ENCODE measurements at regions not wholly inside any gene's neighbourhood (a gene's known extent, or its start where the extent isn't known, plus 50 kb on each side); places are given as distances from the start of the nearest gene placed in this dataset.
"Not testable (repeated sequence)": the region's sequence is repeated elsewhere in the genome, so short reads cannot be mapped to it uniquely, and the experiment has no call there.

- DNase-seq (ENCODE audit: low spot score): no peak
Measured at GRCh38 chr4:173699841-173700475, 169.9 kb upstream of the HAND2 start.

- no peak for DNase-seq (ENCODE audit: low spot score)
Measured at GRCh38 chr4:173698557-173699262, 168.7 kb upstream of the HAND2 start.

- no peak for DNase-seq (ENCODE audit: low spot score)
Measured at GRCh38 chr4:173697840-173698239, 167.8 kb upstream of the HAND2 start.

GRCh38 chr4:173696551-173696950 is 166.5 kb upstream of the HAND2 start:
- DNase-seq (ENCODE audit: low spot score): no peak

GRCh38 chr4:173696011-173696410 is 166.0 kb upstream of the HAND2 start:
- DNase-seq (ENCODE audit: low spot score): no peak

- no peak for DNase-seq (ENCODE audit: low spot score)
Measured at GRCh38 chr4:173685831-173686210, 155.8 kb upstream of the HAND2 start.

GRCh38 chr4:173685165-173685830 is 155.3 kb upstream of the HAND2 start:
- no peak for DNase-seq (ENCODE audit: low spot score)

GRCh38 chr4:173684223-173684622 is 154.2 kb upstream of the HAND2 start:
- DNase-seq (ENCODE audit: low spot score): no peak

GRCh38 chr4:173682609-173683008 is 152.6 kb upstream of the HAND2 start:
- no peak for DNase-seq (ENCODE audit: low spot score)

- no peak for DNase-seq (ENCODE audit: low spot score)
Measured at GRCh38 chr4:173680278-173680677, 150.2 kb upstream of the HAND2 start.

- DNase-seq (ENCODE audit: low spot score): no peak
Measured at GRCh38 chr4:173675446-173675845, 145.4 kb upstream of the HAND2 start.

- DNase-seq (ENCODE audit: low spot score): no peak
Measured at GRCh38 chr4:173669460-173670179, 139.6 kb upstream of the HAND2 start.

GRCh38 chr4:173661001-173661400 is 131.0 kb upstream of the HAND2 start:
- DNase-seq (ENCODE audit: low spot score): no peak

- no peak for DNase-seq (ENCODE audit: low spot score)
Measured at GRCh38 chr4:173656898-173657297, 126.9 kb upstream of the HAND2 start.

GRCh38 chr4:173652283-173652931 is 122.4 kb upstream of the HAND2 start:
- no peak for DNase-seq (ENCODE audit: low spot score)

GRCh38 chr4:173651651-173652282 is 121.7 kb upstream of the HAND2 start:
- no peak for DNase-seq (ENCODE audit: low spot score)

- no peak for DNase-seq (ENCODE audit: low spot score)
Measured at GRCh38 chr4:173647902-173648301, 117.9 kb upstream of the HAND2 start.

- DNase-seq (ENCODE audit: low spot score): no peak
Measured at GRCh38 chr4:173642509-173642908, 112.5 kb upstream of the HAND2 start.

GRCh38 chr4:173635395-173635794 is 105.4 kb upstream of the HAND2 start:
- DNase-seq (ENCODE audit: low spot score): no peak

GRCh38 chr4:173626277-173626676 is 96.2 kb upstream of the HAND2 start:
- DNase-seq (ENCODE audit: low spot score): no peak

GRCh38 chr4:173618648-173619047 is 88.6 kb upstream of the HAND2 start:
- DNase-seq (ENCODE audit: low spot score): not testable (repeated sequence)

GRCh38 chr4:173609158-173609557 is 79.1 kb upstream of the HAND2 start:
- DNase-seq (ENCODE audit: low spot score): no peak
